IPS-NIHi7 (cell line): ENCODE measurements at regions not wholly inside any gene's neighbourhood (a gene's known extent, or its start where the extent isn't known, plus 50 kb on each side); places are given as distances from the start of the nearest gene placed in this dataset.
"Not testable (repeated sequence)": the region's sequence is repeated elsewhere in the genome, so short reads cannot be mapped to it uniquely, and the experiment has no call there.

Experiments
- DNase-seq: peaks from one replicate; pipeline ENCODE4 v3.0.0; 2012; ENCODE audit warnings: mixed read lengths; ENCODE audit errors: extremely low spot score

- no peak for DNase-seq
Measured at GRCh38 chr13:80677227-80677626, 336.3 kb upstream of the SPRY2 start.

GRCh38 chr13:80675442-80675841, 334.5 kb upstream of the SPRY2 start:
- not testable (repeated sequence) for DNase-seq

GRCh38 chr13:80671773-80672172, 330.8 kb upstream of the SPRY2 start:
- DNase-seq = no peak

GRCh38 chr13:80669112-80669511, 328.2 kb upstream of the SPRY2 start:
- no peak for DNase-seq

GRCh38 chr13:80668452-80668851, 327.5 kb upstream of the SPRY2 start:
- DNase-seq = no peak

- no peak for DNase-seq
Measured at GRCh38 chr13:80666782-80667552, 326.0 kb upstream of the SPRY2 start.

GRCh38 chr13:80665792-80666333, 324.9 kb upstream of the SPRY2 start:
- peak; percentile 13 for DNase-seq

- DNase-seq = no peak
Measured at GRCh38 chr13:80664950-80665349, 324.0 kb upstream of the SPRY2 start.

GRCh38 chr13:80663788-80664187, 322.9 kb upstream of the SPRY2 start:
- DNase-seq = no peak

GRCh38 chr13:80658705-80659104, 317.8 kb upstream of the SPRY2 start:
- no peak for DNase-seq

GRCh38 chr13:80656512-80656904, 315.6 kb upstream of the SPRY2 start:
- no peak for DNase-seq

- peak; percentile 21 for DNase-seq
Measured at GRCh38 chr13:80655778-80656511, 315.0 kb upstream of the SPRY2 start.

- DNase-seq = peak; percentile 10
Measured at GRCh38 chr13:80654638-80655249, 313.8 kb upstream of the SPRY2 start.

- no peak for DNase-seq
Measured at GRCh38 chr13:80649274-80649673, 308.3 kb upstream of the SPRY2 start.

GRCh38 chr13:80642641-80643040, 301.7 kb upstream of the SPRY2 start:
- no peak for DNase-seq

GRCh38 chr13:80633251-80633650, 292.3 kb upstream of the SPRY2 start:
- DNase-seq = no peak

- DNase-seq = no peak
Measured at GRCh38 chr13:80630685-80631121, 289.8 kb upstream of the SPRY2 start.

GRCh38 chr13:80618781-80619180, 277.9 kb upstream of the SPRY2 start:
- no peak for DNase-seq

GRCh38 chr13:80612804-80613203, 271.9 kb upstream of the SPRY2 start:
- no peak for DNase-seq

GRCh38 chr13:80611310-80611709, 270.4 kb upstream of the SPRY2 start:
- DNase-seq = no peak

GRCh38 chr13:80605716-80606115, 264.8 kb upstream of the SPRY2 start:
- DNase-seq = no peak

- no peak for DNase-seq
Measured at GRCh38 chr13:80605011-80605410, 264.1 kb upstream of the SPRY2 start.
